Ammon's horn (tissue), 1 donor: ENCODE measurements at regions not wholly inside any gene's neighbourhood (a gene's known extent, or its start where the extent isn't known, plus 50 kb on each side); places are given as distances from the start of the nearest gene placed in this dataset.

Experiments used
- DNase-seq: peaks from one replicate; pipeline ENCODE4 v3.0.0-alpha.2; 2016; ENCODE audit warnings: low spot score

- no peak for DNase-seq
These were observed 277.8 kb downstream of the FOXO1 start for GRCh38 chr13:40388617-40389016.

GRCh38 chr13:40389081-40389641 lies 277.3 kb downstream of the FOXO1 start:
- DNase-seq = no peak

GRCh38 chr13:40390401-40390916 lies 276.0 kb downstream of the FOXO1 start:
- DNase-seq = no peak

DNA sequence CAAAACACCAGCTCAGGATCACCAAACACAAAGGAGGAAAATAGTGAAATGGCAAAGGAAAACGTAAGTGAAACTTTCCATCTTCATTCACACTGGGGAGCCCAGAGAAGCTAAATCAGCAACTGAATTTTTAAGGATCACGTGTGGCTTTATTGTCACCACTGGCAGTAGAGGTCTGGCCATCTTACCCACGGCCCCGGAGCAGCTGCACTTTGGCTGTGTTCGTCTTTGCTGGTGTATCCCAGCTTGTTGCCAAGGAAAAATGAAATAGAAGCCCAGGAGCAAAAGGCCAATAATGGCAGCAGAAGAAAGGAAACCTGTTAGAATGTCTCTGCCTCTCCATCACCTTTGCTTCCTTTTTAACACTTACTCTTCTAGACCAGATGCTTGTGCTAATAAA lies 274.7 kb downstream of the FOXO1 start:
- no peak for DNase-seq

DNA sequence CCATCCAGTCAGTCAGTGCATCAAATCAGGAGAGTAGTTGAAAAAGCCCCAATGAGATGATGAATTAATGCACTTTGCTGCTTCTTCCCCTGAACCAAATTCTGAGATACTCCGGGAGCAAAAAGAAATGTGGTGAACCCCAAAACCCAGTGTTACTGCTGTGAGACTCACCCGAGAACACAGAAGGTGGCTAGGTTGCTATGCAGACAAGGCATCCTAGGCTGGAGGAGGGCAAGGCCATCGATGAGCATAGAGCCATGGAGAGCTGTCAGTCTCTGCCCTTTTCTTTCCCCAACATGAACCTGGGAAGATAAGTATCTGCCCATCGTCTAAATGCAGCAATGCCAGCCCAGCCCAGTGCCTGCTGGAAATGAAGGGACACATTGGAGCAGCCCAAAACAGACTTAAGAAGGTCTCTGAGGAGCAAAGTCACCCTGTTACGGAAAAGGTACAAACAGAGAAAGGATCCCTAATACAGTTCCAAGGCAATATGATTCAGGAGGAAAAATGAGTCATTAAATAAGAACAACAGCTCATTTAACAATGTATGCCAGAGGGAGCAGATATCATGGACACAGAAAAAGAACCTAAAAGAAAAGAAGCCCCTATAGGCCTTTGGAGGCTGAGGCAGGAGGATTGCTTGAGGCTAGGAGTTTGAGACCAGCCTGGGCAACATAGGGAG lies 272.0 kb downstream of the FOXO1 start:
- no peak for DNase-seq

DNA sequence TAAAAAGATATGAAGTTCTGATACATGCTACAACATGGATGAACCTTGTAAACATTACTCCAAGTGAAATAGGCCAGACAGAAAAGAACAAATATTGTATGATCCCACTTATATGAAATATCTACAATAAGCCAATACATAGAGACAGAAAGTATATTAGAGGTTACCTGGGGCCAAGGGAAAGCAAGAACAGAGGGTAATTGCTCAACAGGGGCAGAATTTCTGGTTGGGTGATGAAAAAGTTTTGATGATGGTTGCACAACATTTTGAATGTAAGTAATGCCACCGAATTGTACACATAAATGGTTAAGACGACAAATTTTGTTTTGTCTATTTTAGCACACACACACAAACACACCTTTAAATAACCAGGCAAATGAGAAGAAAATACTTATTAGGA lies 268.4 kb downstream of the FOXO1 start:
- DNase-seq = no peak

DNA sequence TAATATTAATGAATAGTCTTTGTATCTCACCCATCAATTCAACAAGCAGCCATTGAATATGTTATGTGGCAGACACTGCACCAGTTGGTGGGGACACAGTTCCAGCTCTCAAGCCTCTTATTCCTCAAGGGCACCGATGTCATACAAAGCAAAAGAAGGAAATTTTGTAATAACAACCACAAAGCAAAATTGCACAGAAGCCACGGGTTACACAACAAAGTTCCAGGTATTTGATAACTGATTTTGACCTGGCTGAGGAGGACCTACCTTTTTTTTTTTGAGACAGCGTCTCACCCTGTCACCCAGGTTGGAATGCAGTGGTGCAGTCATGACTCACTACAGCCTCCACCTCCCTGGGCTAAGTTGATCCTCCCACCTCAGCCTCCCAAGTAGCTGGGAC lies 266.7 kb downstream of the FOXO1 start:
- no peak for DNase-seq

DNA sequence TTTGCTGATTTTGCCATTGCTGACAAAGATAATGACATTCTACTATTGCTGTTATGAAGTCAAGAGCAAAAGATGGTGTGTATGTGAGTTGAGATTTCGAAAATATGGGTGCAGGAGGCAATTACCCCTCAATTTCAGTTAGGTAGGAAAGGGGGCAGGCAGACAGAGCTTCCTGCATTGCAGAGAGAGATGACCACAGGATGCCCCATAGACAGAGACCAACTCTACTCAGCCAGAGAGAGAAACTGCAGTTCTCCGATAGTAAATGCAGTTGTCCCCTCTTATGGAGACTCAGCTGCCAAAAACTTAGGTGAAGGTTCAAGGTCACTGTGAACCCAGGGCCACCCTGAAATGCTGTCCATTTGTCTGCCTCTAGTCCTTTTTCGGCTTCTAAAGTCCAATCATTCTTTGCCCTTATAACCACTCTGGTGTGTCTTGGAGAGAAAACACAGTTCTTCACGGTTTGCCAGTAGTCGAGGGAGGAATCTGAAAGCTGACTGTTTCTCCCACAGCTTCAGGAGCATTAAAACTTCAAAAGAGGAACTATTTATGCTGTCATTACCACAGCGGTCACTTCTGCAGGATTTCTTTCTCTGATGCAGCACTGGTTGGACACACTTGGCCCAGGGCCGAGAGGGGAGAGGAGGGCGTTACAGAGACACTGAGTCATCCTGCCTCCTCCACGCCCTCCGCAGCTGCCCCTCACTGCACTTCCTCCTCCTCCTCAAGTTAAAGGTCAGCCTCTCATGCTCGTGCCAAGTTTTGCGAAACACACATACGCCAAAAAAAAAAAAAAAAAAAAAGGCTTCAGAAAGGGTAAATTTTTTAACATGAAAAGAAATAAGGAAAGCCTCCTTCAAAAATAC lies 264.3 kb downstream of the FOXO1 start:
- DNase-seq = peak; percentile 91

- DNase-seq = no peak
These were observed 263.5 kb downstream of the FOXO1 start for GRCh38 chr13:40402931-40403431.

- DNase-seq = no peak
These were observed 262.8 kb downstream of the FOXO1 start for GRCh38 chr13:40403509-40404241.

DNA sequence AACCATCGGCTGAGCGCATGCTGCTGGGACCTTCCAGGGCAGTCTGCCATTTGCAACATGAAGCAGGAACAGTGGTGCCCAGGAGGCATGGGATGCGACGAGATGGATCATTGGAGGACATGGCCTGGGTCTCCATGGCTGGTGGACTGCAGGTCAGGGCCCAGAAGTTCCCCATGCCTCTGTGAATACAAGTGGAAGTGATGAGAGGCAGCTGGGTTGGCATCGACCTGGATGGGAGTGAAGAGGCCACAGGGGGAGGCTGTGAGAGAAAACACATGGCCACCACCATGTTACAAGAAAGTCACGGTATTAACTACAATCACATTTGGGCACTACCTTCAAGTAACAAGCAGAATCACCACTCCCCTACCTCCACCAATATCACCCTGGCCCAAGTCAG lies 262.0 kb downstream of the FOXO1 start:
- no peak for DNase-seq

GRCh38 chr13:40404967-40405716 lies 261.3 kb downstream of the FOXO1 start:
- no peak for DNase-seq

GRCh38 chr13:40406405-40407120 lies 259.9 kb downstream of the FOXO1 start:
- DNase-seq = no peak

DNA sequence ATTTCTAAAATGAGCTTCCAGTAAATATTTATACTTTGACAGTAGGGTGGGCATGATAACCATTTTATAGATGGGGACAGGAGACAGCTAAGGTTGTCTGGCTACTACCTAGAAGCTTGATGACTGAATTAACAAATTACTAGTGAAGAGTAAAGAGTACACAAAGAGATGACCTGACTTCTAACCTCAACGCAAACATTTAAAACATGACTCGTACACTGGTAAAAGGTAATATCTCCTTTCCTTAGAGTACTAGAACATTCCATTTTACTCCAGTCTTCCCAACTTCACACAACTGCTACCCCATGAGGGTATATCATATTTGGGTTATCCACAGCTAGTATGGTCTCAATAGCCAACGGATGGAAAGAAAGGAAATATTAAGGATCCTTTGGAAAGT lies 258.9 kb downstream of the FOXO1 start:
- no peak for DNase-seq

DNA sequence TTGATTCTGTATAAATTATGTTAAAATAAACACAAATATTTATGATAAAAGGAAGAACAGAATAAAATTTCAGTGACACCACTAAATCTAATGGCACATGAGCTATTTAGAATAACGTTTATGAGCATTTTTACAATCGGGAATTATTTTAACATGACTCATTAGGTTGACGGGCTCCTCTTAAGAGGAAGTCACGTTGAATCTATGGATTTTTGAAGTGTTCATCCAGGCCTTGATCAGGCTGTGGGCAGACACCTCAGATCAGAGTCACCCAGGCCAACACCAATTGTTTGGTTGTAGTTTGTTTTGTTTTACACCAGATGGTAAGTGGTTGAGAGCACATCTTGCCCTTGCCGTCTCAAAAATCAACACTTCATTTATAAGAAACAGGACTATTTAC lies 257.8 kb downstream of the FOXO1 start:
- no peak for DNase-seq

DNA sequence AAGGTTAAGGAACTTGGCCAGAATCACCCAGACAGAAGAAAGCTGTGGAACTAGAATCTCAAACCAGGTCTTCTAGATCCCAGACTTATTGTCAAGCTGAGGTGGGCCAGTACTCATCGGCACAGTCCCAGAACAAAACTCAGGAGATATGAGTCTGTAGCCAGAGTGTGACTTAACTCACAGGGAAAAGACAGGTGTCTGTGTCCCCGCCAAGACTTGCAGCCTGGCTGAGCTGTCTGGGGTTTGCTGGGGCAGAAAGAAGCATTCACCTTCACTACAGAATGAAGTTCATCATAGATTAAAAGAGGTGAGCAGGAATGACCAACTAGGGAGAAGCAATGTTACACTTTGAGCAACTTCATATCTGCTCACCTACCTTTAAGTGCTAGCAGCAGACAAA lies 257.2 kb downstream of the FOXO1 start:
- DNase-seq = no peak

GRCh38 chr13:40410315-40410714 lies 256.1 kb downstream of the FOXO1 start:
- no peak for DNase-seq

GRCh38 chr13:40420160-40420740 lies 246.2 kb downstream of the FOXO1 start:
- no peak for DNase-seq

DNA sequence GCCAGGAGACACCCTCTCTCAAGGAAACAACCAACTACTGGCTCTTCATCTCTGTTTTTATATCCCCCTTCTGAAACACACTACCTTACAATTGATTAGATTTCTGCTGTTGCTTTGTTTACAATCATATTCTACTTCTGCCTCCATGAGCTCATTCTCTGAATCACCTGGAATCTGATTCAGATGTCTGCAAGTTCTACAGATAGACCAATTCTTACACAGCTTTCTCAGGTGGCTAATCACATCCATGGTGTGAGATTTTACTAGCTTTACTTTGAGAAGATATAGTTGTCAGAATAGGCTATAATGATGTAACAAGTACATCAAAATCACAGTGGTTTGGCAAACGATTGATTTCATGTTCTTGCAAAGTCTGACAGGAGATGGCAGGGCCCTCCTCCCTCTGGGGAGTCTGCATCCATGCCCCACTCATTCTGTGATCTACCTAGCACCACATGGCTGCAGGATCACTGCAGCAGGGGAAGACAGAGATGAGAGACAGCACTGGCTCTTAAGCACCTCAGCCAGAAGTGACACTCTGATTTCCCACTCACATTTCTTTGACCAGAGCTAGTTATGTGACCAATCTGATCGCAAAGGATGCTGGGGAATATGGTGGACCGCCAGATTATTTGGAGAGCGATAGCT lies 243.7 kb downstream of the FOXO1 start:
- DNase-seq = no peak

GRCh38 chr13:40428354-40428753 lies 238.1 kb downstream of the FOXO1 start:
- DNase-seq = no peak
